ENCODE measurements at regions not wholly inside any gene's neighbourhood (a gene's known extent, or its start where the extent isn't known, plus 50 kb on each side); places are given as distances from the start of the nearest gene placed in this dataset.

DNA sequence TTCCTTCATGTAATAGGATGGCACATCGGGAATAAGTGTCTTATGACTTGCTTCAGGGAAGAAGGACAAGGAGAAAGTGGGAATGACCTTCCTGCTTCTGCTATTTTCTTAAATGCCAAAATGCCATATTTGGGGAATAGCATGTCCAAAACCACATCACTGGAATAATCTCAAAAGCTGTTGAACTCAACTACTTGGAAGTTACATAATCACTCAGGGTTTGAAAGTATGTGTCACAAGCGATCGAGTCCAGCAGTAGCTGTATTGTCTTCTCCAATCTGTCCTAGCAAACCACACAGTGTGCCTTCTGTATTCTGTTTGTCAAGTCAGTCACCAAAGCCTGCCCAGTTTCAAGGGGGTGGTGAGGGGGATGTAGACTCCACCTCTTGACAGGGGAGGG, 58.3 kb upstream of the GADL1 start:
- intact Hi-C loops (cut with micrococcal nuclease) = no loop called here
- Histone ChIP-seq H3K27me3 (ENCODE audit: control insufficient read depth, insufficient read depth, low read length) (peaks cover 2% of the 10 kb centered on the region; the same call in 1 of the 2 replicates), H2BK120ac (ENCODE audit: low read depth, low read length) (no peak overlapping the region), H2BK5ac (ENCODE audit: low read depth, low read length, poor library complexity, severe bottlenecking) (no peak overlapping the region), H3K23ac (ENCODE audit: low read depth, low read length) (no peak overlapping the region), H4K20me1 (ENCODE audit: insufficient read depth, low read length) (no peaks in the 10 kb centered on the region), H3K4me2 (ENCODE audit: low read depth, low read length) (no peak overlapping the region), H4K91ac (ENCODE audit: insufficient read depth, low read depth, low read length) (no peak overlapping the region), H3K18ac (ENCODE audit: low read depth, low read length) (no peak overlapping the region), H2AK9ac (replicated peaks; ENCODE audit: low read depth, low read length, poor library complexity) (no peak overlapping the region), H2BK20ac (ENCODE audit: low read depth, low read length) (no peak overlapping the region), H3K14ac (replicated peaks; ENCODE audit: low read depth, low read length) (no peak overlapping the region), H3K4me3 (ENCODE audit: insufficient read depth, low read depth, low read length) (no peak overlapping the region), H3K9me1 (ENCODE audit: insufficient read depth, low read length) (no peaks in the 10 kb centered on the region), H2AK5ac (ENCODE audit: low read depth, low read length) (no peak overlapping the region), H3K4me1 (ENCODE audit: control insufficient read depth, insufficient read depth, low read length) (no peaks in the 10 kb centered on the region), H3K79me1 (ENCODE audit: low read depth in 1 of 2, low read length in 2 of 2) (no peaks in the 10 kb centered on the region), H3K27ac (ENCODE audit: insufficient read depth, low read length) (no peak overlapping the region), H4K8ac (ENCODE audit: low read depth in 2 of 2, low read length in 2 of 2) (no peak overlapping the region), H3K9ac (ENCODE audit: low read depth, low read length) (no peak overlapping the region), H4K5ac (ENCODE audit: low read depth, low read length) (no peak overlapping the region), H2BK15ac (ENCODE audit: low read depth, low read length) (no peak overlapping the region), H3K56ac (ENCODE audit: extremely low read depth, insufficient read depth, low read length) (no peak overlapping the region), H3K9me3 (ENCODE audit: control insufficient read depth, insufficient read depth, low read length) (no peaks in the 10 kb centered on the region), H2AFZ (replicated peaks; ENCODE audit: low read length, poor library complexity) (no peak overlapping the region), H3K4ac (ENCODE audit: low read depth, low read length) (no peak overlapping the region), H3K36me3 (ENCODE audit: control insufficient read depth, insufficient read depth, low read length) (no peaks in the 10 kb centered on the region)
- in situ Hi-C loops (cut with MboI; ENCODE audit: low sequenced_read_pairs) = no loop called here
- no CpG with 5 or more reads among the region's 3 CpGs for WGBS, 2 experiments (ENCODE audit: extremely low coverage in 2 of 2, insufficient read length in 1 of 2)
- POLR2A ChIA-PET (ENCODE audit: unreplicated experiment) = no interaction called here
- CTCF ChIA-PET = no interaction called here
- BruUV-seq (replicated peaks) = no TSS peak
- dilution Hi-C loops (cut with HindIII; ENCODE audit: low sequenced_read_pairs, unreplicated experiment) = no loop called here
- ATAC-seq (ENCODE audit: low read depth) (no peak), DNase-seq (no peak)
- TF ChIP-seq, protein P1, sequence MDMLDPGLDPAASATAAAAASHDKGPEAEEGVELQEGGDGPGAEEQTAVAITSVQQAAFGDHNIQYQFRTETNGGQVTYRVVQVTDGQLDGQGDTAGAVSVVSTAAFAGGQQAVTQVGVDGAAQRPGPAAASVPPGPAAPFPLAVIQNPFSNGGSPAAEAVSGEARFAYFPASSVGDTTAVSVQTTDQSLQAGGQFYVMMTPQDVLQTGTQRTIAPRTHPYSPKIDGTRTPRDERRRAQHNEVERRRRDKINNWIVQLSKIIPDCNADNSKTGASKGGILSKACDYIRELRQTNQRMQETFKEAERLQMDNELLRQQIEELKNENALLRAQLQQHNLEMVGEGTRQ (IDR thresholded peaks at IDR 0.05; ENCODE audit: low read depth, low read length) = no peak
- TF ChIP-seq POLR2A (IDR thresholded peaks at IDR 0.05; ENCODE audit: low read depth, low read length) = no peak
- no peak for TF ChIP-seq RCOR1 (IDR thresholded peaks at IDR 0.05; ENCODE audit: insufficient replicate concordance, low read length)
- TF ChIP-seq FOS (IDR thresholded peaks at IDR 0.05; ENCODE audit: low read depth, low read length) = no peak
- no peak for TF ChIP-seq MAFK (IDR thresholded peaks at IDR 0.05; ENCODE audit: low read depth, low read length)
- TF ChIP-seq, protein P2, sequence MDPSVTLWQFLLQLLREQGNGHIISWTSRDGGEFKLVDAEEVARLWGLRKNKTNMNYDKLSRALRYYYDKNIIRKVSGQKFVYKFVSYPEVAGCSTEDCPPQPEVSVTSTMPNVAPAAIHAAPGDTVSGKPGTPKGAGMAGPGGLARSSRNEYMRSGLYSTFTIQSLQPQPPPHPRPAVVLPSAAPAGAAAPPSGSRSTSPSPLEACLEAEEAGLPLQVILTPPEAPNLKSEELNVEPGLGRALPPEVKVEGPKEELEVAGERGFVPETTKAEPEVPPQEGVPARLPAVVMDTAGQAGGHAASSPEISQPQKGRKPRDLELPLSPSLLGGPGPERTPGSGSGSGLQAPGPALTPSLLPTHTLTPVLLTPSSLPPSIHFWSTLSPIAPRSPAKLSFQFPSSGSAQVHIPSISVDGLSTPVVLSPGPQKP (IDR thresholded peaks at IDR 0.05; ENCODE audit: borderline replicate concordance, low read depth, low read length) = no peak
- TF ChIP-seq CHD1 (IDR thresholded peaks at IDR 0.05; ENCODE audit: low read depth, low read length) = no peak
- TF ChIP-seq RAD21 (IDR thresholded peaks at IDR 0.05; ENCODE audit: low read length) = no peak
- TF ChIP-seq NFE2L2 (IDR thresholded peaks at IDR 0.05; ENCODE audit: low read depth, low read length) = no peak
- no peak for TF ChIP-seq CEBPB (IDR thresholded peaks at IDR 0.05; ENCODE audit: low read depth, low read length)
- TF ChIP-seq, protein P3, sequence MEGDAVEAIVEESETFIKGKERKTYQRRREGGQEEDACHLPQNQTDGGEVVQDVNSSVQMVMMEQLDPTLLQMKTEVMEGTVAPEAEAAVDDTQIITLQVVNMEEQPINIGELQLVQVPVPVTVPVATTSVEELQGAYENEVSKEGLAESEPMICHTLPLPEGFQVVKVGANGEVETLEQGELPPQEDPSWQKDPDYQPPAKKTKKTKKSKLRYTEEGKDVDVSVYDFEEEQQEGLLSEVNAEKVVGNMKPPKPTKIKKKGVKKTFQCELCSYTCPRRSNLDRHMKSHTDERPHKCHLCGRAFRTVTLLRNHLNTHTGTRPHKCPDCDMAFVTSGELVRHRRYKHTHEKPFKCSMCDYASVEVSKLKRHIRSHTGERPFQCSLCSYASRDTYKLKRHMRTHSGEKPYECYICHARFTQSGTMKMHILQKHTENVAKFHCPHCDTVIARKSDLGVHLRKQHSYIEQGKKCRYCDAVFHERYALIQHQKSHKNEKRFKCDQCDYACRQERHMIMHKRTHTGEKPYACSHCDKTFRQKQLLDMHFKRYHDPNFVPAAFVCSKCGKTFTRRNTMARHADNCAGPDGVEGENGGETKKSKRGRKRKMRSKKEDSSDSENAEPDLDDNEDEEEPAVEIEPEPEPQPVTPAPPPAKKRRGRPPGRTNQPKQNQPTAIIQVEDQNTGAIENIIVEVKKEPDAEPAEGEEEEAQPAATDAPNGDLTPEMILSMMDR (conservative IDR thresholded peaks at IDR 0.05; ENCODE audit: low read depth, low read length) = no peak
- no peak for TF ChIP-seq MAZ (IDR thresholded peaks at IDR 0.05; ENCODE audit: borderline replicate concordance, low read depth, low read length)
- no peak for TF ChIP-seq RFX5 (IDR thresholded peaks at IDR 0.05; ENCODE audit: low read depth, low read length)
- TF ChIP-seq BHLHE40 (IDR thresholded peaks at IDR 0.05; ENCODE audit: low read depth, low read length) = no peak
- TF ChIP-seq SMC3 (IDR thresholded peaks at IDR 0.05; ENCODE audit: low read depth, low read length) = no peak
- TF ChIP-seq MXI1 (IDR thresholded peaks at IDR 0.05; ENCODE audit: borderline replicate concordance, low read depth, low read length) = no peak

All from IMR-90 (cell line).